ENCODE measurements at regions not wholly inside any gene's neighbourhood (a gene's known extent, or its start where the extent isn't known, plus 50 kb on each side); places are given as distances from the start of the nearest gene placed in this dataset.
A peak's percentile ranks its signal among the peaks of the same experiment; 100 is the strongest.

GRCh38 chr1:76770979-76771378 is 96.3 kb upstream of the ST6GALNAC5 start:
- H3K79me2 ChIP-seq (ENCODE audit: low read depth): no peaks in the 10 kb centered on the region
- H3K27me3 ChIP-seq: no peaks in the 10 kb centered on the region
- no peaks in the 10 kb centered on the region for H3K9me3 ChIP-seq (ENCODE audit: low read depth)
- Mint-ChIP-seq H3K36me3 (no peaks in the 10 kb centered on the region), H3K27me3 (ENCODE audit: insufficient read depth, low read depth) (no peaks in the 10 kb centered on the region), H3K4me3 (no peak overlapping the region), H3K9me3 (peaks cover 2% of the 10 kb centered on the region), H3K27ac (no peak overlapping the region), H3K4me1 (peaks cover 6% of the 10 kb centered on the region)
- H3K4me2 ChIP-seq: no peak overlapping the region
- no peak overlapping the region for H3K4me3 ChIP-seq
- no peak overlapping the region for H3K27ac ChIP-seq
- DNase-seq (ENCODE audit: low spot score): no peak
- no peaks in the 10 kb centered on the region for H3K36me3 ChIP-seq
- no peak for TF ChIP-seq EZH2 (IDR thresholded peaks at IDR 0.05)
- no peak for TF ChIP-seq EZH2phosphoT487 (IDR thresholded peaks at IDR 0.05)
- TF ChIP-seq, protein P1, sequence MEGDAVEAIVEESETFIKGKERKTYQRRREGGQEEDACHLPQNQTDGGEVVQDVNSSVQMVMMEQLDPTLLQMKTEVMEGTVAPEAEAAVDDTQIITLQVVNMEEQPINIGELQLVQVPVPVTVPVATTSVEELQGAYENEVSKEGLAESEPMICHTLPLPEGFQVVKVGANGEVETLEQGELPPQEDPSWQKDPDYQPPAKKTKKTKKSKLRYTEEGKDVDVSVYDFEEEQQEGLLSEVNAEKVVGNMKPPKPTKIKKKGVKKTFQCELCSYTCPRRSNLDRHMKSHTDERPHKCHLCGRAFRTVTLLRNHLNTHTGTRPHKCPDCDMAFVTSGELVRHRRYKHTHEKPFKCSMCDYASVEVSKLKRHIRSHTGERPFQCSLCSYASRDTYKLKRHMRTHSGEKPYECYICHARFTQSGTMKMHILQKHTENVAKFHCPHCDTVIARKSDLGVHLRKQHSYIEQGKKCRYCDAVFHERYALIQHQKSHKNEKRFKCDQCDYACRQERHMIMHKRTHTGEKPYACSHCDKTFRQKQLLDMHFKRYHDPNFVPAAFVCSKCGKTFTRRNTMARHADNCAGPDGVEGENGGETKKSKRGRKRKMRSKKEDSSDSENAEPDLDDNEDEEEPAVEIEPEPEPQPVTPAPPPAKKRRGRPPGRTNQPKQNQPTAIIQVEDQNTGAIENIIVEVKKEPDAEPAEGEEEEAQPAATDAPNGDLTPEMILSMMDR (IDR thresholded peaks at IDR 0.05): no peak
- no peak overlapping the region for H3K9ac ChIP-seq
- H3K4me1 ChIP-seq: peaks cover 17% of the 10 kb centered on the region
- H4K20me1 ChIP-seq (ENCODE audit: low read depth): no peaks in the 10 kb centered on the region
- no peaks in the 10 kb centered on the region for H3F3A ChIP-seq (ENCODE audit: low read depth)
- H2AFZ ChIP-seq (replicated peaks): no peak overlapping the region

DNA sequence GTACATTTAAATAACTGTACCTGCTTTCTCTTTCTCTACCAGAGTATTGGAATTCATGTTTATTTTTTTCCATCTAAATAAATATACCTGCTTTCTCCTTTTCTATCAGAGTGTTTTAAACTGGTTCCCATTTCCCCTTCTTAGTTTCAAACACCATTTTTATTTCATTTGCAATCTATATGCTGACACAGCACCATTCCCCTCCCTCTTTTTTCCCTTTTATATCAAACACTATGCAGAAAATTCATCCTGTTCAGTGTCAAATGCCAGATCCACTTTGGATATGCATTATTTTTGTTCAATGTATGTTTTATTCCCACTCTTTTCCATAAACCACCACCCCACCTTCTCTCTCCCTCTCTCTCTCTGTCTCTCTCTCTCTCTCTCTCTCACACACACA is 85.8 kb upstream of the ST6GALNAC5 start:
- Histone ChIP-seq H3K79me2 (ENCODE audit: low read depth) (no peaks in the 10 kb centered on the region), H3K27me3 (no peaks in the 10 kb centered on the region), H3K4me2 (no peak overlapping the region), H3K4me3 (no peak overlapping the region), H4K20me1 (ENCODE audit: low read depth) (no peaks in the 10 kb centered on the region), H3F3A (ENCODE audit: low read depth) (no peaks in the 10 kb centered on the region), H3K9ac (no peak overlapping the region), H3K9me3 (ENCODE audit: low read depth) (peaks cover 6% of the 10 kb centered on the region), H2AFZ (replicated peaks) (peak overlapping the region; percentile 27), H3K27ac (no peak overlapping the region), H3K4me1 (peaks cover 8% of the 10 kb centered on the region), H3K36me3 (no peaks in the 10 kb centered on the region)
- Mint-ChIP-seq H3K36me3 (no peaks in the 10 kb centered on the region), H3K9me3 (peaks cover 13% of the 10 kb centered on the region), H3K27ac (peak overlapping the region; percentile 20), H3K4me1 (peaks cover 28% of the 10 kb centered on the region), H3K4me3 (no peak overlapping the region), H3K27me3 (ENCODE audit: insufficient read depth, low read depth) (peaks cover 3% of the 10 kb centered on the region)
- no peak for DNase-seq (ENCODE audit: low spot score)
- TF ChIP-seq EZH2 (IDR thresholded peaks at IDR 0.05): no peak
- TF ChIP-seq, protein P1 (IDR thresholded peaks at IDR 0.05): no peak
- TF ChIP-seq EZH2phosphoT487 (IDR thresholded peaks at IDR 0.05): no peak

DNA sequence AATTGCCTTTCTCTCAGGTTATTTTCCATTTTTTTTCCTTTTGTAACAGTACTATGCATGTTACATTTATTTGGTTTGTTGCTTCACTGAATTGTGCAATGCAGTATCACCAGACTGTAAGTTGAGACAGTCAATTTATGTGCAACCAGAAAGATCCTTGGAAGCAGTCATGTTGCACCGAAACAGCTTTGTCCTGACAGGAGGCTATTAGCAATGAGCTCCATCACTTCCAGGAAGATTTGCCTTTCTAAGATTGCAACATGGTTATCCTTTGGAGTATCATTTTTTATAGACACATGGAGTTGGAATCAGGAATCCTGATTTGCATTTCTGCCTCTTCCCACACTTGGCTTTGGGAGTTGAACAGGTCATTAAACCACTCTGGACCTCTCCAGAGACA is 84.5 kb upstream of the ST6GALNAC5 start:
- Histone ChIP-seq H3F3A (ENCODE audit: low read depth) (no peaks in the 10 kb centered on the region), H3K27ac (no peak overlapping the region), H2AFZ (replicated peaks) (no peak overlapping the region), H3K27me3 (no peaks in the 10 kb centered on the region), H3K4me3 (no peak overlapping the region), H3K4me2 (no peak overlapping the region), H3K9ac (no peak overlapping the region), H3K36me3 (no peaks in the 10 kb centered on the region), H3K4me1 (peaks cover 8% of the 10 kb centered on the region), H4K20me1 (ENCODE audit: low read depth) (no peaks in the 10 kb centered on the region), H3K9me3 (ENCODE audit: low read depth) (peaks cover 6% of the 10 kb centered on the region), H3K79me2 (ENCODE audit: low read depth) (no peaks in the 10 kb centered on the region)
- Mint-ChIP-seq H3K4me3 (no peak overlapping the region), H3K4me1 (peaks cover 22% of the 10 kb centered on the region), H3K27ac (no peak overlapping the region), H3K27me3 (ENCODE audit: insufficient read depth, low read depth) (no peaks in the 10 kb centered on the region), H3K9me3 (peaks cover 12% of the 10 kb centered on the region), H3K36me3 (no peaks in the 10 kb centered on the region)
- TF ChIP-seq EZH2 (IDR thresholded peaks at IDR 0.05) (no peak), EZH2phosphoT487 (IDR thresholded peaks at IDR 0.05) (no peak)
- TF ChIP-seq, protein P1 (IDR thresholded peaks at IDR 0.05): no peak
- DNase-seq (ENCODE audit: low spot score): no peak
